ENCODE measurements at regions not wholly inside any gene's neighbourhood (a gene's known extent, or its start where the extent isn't known, plus 50 kb on each side); places are given as distances from the start of the nearest gene placed in this dataset.

- no peak for TF ChIP-seq REST (IDR thresholded peaks at IDR 0.05; ENCODE audit: insufficient read depth in 1 of 2, low read depth in 2 of 2, low read length in 1 of 2)
- TF ChIP-seq, protein P1, sequence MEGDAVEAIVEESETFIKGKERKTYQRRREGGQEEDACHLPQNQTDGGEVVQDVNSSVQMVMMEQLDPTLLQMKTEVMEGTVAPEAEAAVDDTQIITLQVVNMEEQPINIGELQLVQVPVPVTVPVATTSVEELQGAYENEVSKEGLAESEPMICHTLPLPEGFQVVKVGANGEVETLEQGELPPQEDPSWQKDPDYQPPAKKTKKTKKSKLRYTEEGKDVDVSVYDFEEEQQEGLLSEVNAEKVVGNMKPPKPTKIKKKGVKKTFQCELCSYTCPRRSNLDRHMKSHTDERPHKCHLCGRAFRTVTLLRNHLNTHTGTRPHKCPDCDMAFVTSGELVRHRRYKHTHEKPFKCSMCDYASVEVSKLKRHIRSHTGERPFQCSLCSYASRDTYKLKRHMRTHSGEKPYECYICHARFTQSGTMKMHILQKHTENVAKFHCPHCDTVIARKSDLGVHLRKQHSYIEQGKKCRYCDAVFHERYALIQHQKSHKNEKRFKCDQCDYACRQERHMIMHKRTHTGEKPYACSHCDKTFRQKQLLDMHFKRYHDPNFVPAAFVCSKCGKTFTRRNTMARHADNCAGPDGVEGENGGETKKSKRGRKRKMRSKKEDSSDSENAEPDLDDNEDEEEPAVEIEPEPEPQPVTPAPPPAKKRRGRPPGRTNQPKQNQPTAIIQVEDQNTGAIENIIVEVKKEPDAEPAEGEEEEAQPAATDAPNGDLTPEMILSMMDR (IDR thresholded peaks at IDR 0.05): no peak
- no peak for TF ChIP-seq SIN3A (IDR thresholded peaks at IDR 0.05; ENCODE audit: borderline replicate concordance, insufficient read depth, low read depth, low read length)
- no peak for TF ChIP-seq TCF7L2 (IDR thresholded peaks at IDR 0.05; ENCODE audit: low read depth, low read length)
Observed at GRCh38 chr10:33055625-33056024, 97.6 kb upstream of the ITGB1 start.
